OCI-LY3 (cell line): ENCODE measurements at regions not wholly inside any gene's neighbourhood (a gene's known extent, or its start where the extent isn't known, plus 50 kb on each side); places are given as distances from the start of the nearest gene placed in this dataset.

Experiments used
- H2AFZ ChIP-seq: fragments of 200-600, 300-600 bp; shearing (Covaris generic); 2 replicates; pipeline ENCODE4 v1.6.0; 2014; ENCODE audit warnings: antibody characterized with exemption, low read depth, low read length
- H3K27ac ChIP-seq: fragments of 200-600, 300-600 bp; sonication (generic); 2 replicates; pipeline ENCODE4 v1.5.1; 2014; ENCODE audit warnings: mild to moderate bottlenecking, low read length, moderate library complexity, mixed read lengths
- H3K27me3 ChIP-seq: fragments of 200-600, 300-600 bp; sonication (generic); 2 replicates; pipeline ENCODE4 v1.6.1; 2014; ENCODE audit warnings: low read depth, low read length, mixed read lengths
- H3K36me3 ChIP-seq: fragments of 200-600, 300-600 bp; sonication (generic); replicated peaks from 2 replicates; pipeline ENCODE3; 2014; ENCODE audit warnings: low read depth, low read length, mixed read lengths
- H3K4me1 ChIP-seq: fragments of 300-600, 200-600 bp; sonication (generic); 2 replicates; pipeline ENCODE4 v1.6.1; 2014; ENCODE audit warnings: low read length, mixed read lengths
- H3K4me2 ChIP-seq: fragments of 200-600, 300-600 bp; sonication (generic); 2 replicates; pipeline ENCODE4 v1.6.1; 2014; ENCODE audit warnings: low read length, mixed read lengths
- H3K4me3 ChIP-seq: fragments of 300-600, 200-600 bp; sonication (generic); 2 replicates; pipeline ENCODE4 v1.5.1; 2014; ENCODE audit warnings: antibody characterized with exemption, mild to moderate bottlenecking, low read length, moderate library complexity
- H3K79me2 ChIP-seq: fragments of 300-600, 200-600 bp; shearing (Covaris generic); 2 replicates; pipeline ENCODE4 v1.6.1; 2014; ENCODE audit warnings: mild to moderate bottlenecking, low read length, mixed read lengths
- H3K9ac ChIP-seq: fragments of 300-600, 200-600 bp; shearing (Covaris generic); 2 replicates; pipeline ENCODE4 v1.6.0; 2014; ENCODE audit warnings: mild to moderate bottlenecking, low read length, moderate library complexity
- H3K9me3 ChIP-seq: fragments of 200-600, 300-600 bp; shearing (Covaris generic); 2 replicates; pipeline ENCODE4 v1.6.1; 2014; ENCODE audit warnings: low read length, mixed read lengths; ENCODE audit not compliant: insufficient read depth
- H4K20me1 ChIP-seq: fragments of 200-600, 300-600 bp; sonication (generic); 2 replicates; pipeline ENCODE4 v1.6.1; 2016; ENCODE audit warnings: low read length, mixed read lengths; ENCODE audit not compliant: insufficient read depth
- CTCF ChIP-seq: fragments of 200-600, 300-600 bp; sonication (generic); IDR thresholded peaks from 2 replicates; pipeline ENCODE4 v1.5.1; 2014; ENCODE audit warnings: antibody characterized with exemption, low read length, low read depth
- EZH2phosphoT487 ChIP-seq: fragments of 200-600 bp; shearing (Covaris generic); IDR thresholded peaks from 2 replicates; pipeline ENCODE4 v1.6.1; 2018; ENCODE audit warnings: antibody characterized with exemption, mixed run types, low read depth

- Histone ChIP-seq H3K36me3 (peaks cover 11% of the 10 kb centered on the region), H3K9me3 (peaks cover 22% of the 10 kb centered on the region), H4K20me1 (no peaks in the 10 kb centered on the region), H3K27ac (no peak overlapping the region), H3K79me2 (no peaks in the 10 kb centered on the region), H2AFZ (no peak overlapping the region), H3K4me2 (no peak overlapping the region), H3K4me1 (peaks cover 6% of the 10 kb centered on the region; the same call in 1 of the 2 replicates), H3K4me3 (no peak overlapping the region), H3K9ac (no peak overlapping the region), H3K27me3 (no peaks in the 10 kb centered on the region)
- no peak for TF ChIP-seq EZH2phosphoT487
- no peak for TF ChIP-seq CTCF
These were observed 487.6 kb downstream of the PIK3C3 start for GRCh38 chr18:42442656-42443055.

GRCh38 chr18:42444349-42444748, 489.3 kb downstream of the PIK3C3 start:
- peaks cover 11% of the 10 kb centered on the region for H3K36me3 ChIP-seq
- no peak overlapping the region for H3K27ac ChIP-seq
- no peak overlapping the region for H3K4me2 ChIP-seq
- H3K4me1 ChIP-seq: peaks cover 6% of the 10 kb centered on the region; the same call in 1 of the 2 replicates
- no peaks in the 10 kb centered on the region for H4K20me1 ChIP-seq
- H3K79me2 ChIP-seq: no peaks in the 10 kb centered on the region
- no peaks in the 10 kb centered on the region for H3K27me3 ChIP-seq
- H3K9me3 ChIP-seq: peaks cover 37% of the 10 kb centered on the region
- H2AFZ ChIP-seq: no peak overlapping the region
- no peak overlapping the region for H3K9ac ChIP-seq
- H3K4me3 ChIP-seq: no peak overlapping the region
- no peak for TF ChIP-seq CTCF
- no peak for TF ChIP-seq EZH2phosphoT487

- Histone ChIP-seq H3K4me2 (no peak overlapping the region), H3K36me3 (peaks cover 11% of the 10 kb centered on the region), H3K4me1 (peaks cover 6% of the 10 kb centered on the region; the same call in 1 of the 2 replicates), H3K9ac (no peak overlapping the region), H4K20me1 (no peaks in the 10 kb centered on the region), H3K9me3 (peaks cover 40% of the 10 kb centered on the region), H3K79me2 (no peaks in the 10 kb centered on the region), H3K27ac (no peak overlapping the region), H2AFZ (no peak overlapping the region), H3K4me3 (no peak overlapping the region), H3K27me3 (no peaks in the 10 kb centered on the region)
- TF ChIP-seq CTCF (no peak), EZH2phosphoT487 (no peak)
These were observed 490.3 kb downstream of the PIK3C3 start for GRCh38 chr18:42445359-42445758.

GRCh38 chr18:42446195-42446594, 491.2 kb downstream of the PIK3C3 start:
- Histone ChIP-seq H3K27me3 (no peaks in the 10 kb centered on the region), H3K79me2 (no peaks in the 10 kb centered on the region), H3K9ac (no peak overlapping the region), H3K4me2 (no peak overlapping the region), H4K20me1 (no peaks in the 10 kb centered on the region), H3K27ac (no peak overlapping the region), H3K9me3 (peaks cover 40% of the 10 kb centered on the region), H3K36me3 (peaks cover 11% of the 10 kb centered on the region), H3K4me1 (peaks cover 6% of the 10 kb centered on the region; the same call in 1 of the 2 replicates), H3K4me3 (no peak overlapping the region), H2AFZ (no peak overlapping the region)
- no peak for TF ChIP-seq CTCF
- TF ChIP-seq EZH2phosphoT487: no peak
